ENCODE measurements at regions not wholly inside any gene's neighbourhood (a gene's known extent, or its start where the extent isn't known, plus 50 kb on each side); places are given as distances from the start of the nearest gene placed in this dataset.
A peak's percentile ranks its signal among the peaks of the same experiment; 100 is the strongest.

GRCh38 chr12:92552412-92553108 is 150.2 kb upstream of the PLEKHG7 start:
- DNase-seq: no peak

DNA sequence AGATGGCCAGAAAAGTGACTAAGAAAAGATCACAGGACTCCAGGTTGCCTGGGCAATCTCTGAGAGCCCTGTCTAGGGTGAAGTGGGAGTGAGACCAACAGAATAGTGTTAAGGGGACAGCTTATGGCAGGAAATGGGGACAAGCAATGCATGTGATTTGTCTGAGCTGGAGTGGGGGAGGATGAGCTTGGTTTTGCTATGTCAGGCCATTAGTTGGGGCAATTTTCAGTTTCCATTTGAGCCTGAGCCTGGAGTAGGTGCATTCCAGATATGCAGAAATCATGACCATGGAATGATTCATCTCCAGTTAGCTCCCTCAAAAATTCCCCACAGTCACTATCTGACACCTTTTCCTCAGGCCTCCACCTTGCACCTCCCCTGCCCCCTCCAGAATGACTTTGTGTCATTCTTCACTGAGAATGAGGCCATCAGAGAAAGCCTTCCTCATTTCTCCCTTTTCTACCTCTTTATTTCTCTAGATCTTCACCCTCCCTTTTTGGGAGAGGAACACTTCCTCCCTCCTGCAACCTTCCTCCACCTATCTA is 150.9 kb upstream of the PLEKHG7 start:
- DNase-seq: peak; percentile 81

- no peak for DNase-seq
Measured at GRCh38 chr12:92551210-92551609, 151.6 kb upstream of the PLEKHG7 start.

DNA sequence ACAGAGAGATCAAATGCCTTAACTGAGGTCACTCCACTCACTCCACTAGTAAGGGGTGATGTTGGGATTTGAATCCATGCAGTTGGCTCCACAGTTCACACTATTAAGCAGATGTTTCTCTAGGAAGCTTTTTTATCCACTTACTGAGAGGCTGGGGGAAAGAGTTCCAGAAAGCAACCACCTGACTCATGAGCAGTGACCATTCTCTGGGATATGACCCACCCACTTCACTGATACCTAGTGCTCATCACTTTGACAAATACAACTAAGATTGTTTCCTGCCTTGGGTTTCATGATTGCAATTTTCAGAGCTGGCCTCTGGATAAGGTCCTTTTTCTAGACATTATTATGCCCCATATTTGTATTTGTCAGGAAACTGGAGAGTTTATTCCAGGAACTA is 152.1 kb upstream of the PLEKHG7 start:
- no peak for DNase-seq

- DNase-seq: no peak
Measured at GRCh38 chr12:92550254-92550653, 152.5 kb upstream of the PLEKHG7 start.

DNA sequence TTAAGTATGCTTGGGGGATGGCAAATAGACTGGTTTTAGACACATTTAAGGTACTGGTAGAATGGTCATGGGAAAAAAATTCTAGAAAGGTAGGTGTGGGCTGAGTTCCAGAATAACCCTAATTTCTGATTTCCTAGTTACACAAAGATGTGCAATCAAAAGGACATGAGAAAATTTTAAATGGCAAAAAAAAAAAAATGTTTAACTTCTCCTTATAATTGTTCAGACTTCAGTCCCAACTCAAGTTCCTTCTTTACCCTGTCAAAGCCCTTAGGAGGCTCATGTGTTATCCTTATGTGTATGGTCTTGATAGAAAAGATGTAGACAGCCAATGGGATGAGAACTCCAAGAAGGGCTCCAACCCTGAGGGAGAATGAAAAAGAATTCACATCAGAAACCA is 153.3 kb upstream of the PLEKHG7 start:
- no peak for DNase-seq

DNA sequence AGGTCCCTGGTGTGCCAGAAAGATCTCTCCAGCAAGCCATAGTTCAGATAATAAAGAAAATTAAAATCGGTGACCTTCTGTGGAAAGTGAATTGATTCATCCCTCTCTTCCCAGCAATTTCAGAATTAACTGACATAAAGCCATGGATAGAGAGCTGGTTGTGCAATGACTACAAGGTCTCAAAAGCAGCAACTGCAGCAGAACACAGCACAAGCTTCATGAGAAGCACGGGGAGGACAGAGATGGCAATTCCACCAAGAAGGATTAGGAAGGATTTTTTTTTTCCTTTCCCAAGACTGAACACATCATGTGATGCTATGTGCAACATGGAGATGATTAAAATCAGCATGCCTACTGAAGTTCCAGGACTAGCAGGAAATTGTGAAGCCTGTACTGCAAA is 154.9 kb upstream of the PLEKHG7 start:
- no peak for DNase-seq

GRCh38 chr12:92547420-92547819 is 155.4 kb upstream of the PLEKHG7 start:
- DNase-seq: no peak

- DNase-seq: no peak
Measured at GRCh38 chr12:92546635-92547348, 156.0 kb upstream of the PLEKHG7 start.

DNA sequence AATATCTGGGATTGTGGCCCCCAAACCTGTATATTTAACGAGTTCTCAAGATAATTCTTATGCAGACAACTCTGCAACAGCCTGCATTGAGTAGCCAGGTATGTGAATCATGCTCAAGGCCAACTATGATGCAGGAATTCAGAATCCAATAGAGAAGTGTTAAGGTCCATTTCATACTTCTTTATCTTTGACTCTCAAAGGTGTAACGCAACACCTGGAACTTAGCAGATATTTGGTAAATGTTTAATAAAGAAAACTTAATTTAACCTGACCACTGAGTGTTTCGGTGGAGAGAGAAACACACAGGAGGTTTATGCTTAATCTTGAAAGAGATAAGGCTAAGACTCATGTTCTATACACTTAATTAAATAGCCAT is 156.5 kb upstream of the PLEKHG7 start:
- DNase-seq: no peak

DNA sequence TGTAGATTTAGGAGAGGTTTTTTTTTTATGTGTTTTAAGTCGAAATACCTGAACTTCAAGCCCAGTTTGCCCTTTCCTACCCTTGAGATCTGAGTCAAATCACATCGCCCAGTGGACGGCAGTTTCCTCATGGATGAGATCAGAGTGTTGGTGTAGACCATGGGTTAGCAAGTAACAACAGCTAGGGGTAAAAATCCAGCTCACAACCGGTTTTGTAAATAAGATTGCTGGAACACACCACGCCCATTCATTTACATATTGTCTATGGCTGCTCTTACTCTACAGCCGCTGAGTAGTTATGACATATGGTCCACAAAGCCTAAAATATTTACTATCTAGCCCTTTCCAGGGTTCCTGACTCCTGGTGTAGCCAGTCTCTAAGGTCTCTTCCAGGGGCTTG is 158.5 kb upstream of the PLEKHG7 start:
- DNase-seq: no peak

GRCh38 chr12:92543840-92544239 is 158.9 kb upstream of the PLEKHG7 start:
- no peak for DNase-seq

DNA sequence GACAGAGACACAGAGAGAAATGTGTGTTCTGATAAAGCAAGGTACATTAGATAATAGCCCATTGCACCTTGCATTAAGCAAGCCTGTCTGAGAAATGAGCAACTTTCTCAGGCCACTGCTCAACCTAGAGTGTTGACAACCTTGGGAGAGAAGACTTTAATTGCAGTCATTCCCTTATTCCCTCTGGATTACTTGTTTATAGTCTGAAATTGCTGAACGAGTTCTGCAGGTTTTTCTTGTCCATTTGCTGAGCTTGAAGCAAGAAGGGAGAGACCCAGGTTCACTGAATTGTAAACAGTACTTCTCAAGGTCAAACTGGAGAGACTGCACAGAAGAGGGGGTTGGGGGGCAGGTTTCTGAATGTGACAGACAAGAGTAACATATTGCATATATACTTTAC is 159.4 kb upstream of the PLEKHG7 start:
- DNase-seq: no peak

GRCh38 chr12:92541731-92542130 is 161.1 kb upstream of the PLEKHG7 start:
- no peak for DNase-seq

- DNase-seq: no peak
Measured at GRCh38 chr12:92540782-92541423, 161.9 kb upstream of the PLEKHG7 start.

GRCh38 chr12:92539976-92540781 is 162.6 kb upstream of the PLEKHG7 start:
- DNase-seq: peak; percentile 58

DNA sequence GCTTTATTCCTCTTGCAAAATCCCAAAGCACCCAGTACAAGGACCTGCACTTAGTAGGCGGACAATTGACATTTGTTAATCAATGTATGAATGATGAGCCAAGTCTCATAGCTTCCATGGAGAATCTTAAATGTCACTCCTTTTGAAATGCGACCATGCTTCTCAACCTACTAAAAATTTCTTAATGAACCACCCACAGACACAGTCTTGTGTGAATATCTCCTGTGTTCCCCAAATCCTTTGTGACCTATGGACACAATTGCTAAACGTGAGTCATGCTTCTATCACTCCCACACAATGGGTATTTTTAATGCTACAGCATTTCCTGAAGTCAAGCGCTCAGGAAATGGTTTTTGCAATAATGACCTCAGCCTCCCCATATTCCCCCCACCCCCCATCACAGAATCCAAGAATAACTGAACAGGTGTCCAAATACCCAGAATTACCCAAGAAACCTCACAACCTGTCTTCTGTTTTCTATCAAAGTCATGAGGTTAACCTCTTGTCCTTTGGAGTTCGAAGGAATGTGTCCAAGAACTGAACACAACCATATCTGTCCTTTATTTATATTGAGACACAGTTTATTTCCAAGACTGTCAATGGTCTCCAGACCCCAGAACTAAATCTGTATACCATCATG is 163.6 kb upstream of the PLEKHG7 start:
- peak; percentile 63 for DNase-seq

DNA sequence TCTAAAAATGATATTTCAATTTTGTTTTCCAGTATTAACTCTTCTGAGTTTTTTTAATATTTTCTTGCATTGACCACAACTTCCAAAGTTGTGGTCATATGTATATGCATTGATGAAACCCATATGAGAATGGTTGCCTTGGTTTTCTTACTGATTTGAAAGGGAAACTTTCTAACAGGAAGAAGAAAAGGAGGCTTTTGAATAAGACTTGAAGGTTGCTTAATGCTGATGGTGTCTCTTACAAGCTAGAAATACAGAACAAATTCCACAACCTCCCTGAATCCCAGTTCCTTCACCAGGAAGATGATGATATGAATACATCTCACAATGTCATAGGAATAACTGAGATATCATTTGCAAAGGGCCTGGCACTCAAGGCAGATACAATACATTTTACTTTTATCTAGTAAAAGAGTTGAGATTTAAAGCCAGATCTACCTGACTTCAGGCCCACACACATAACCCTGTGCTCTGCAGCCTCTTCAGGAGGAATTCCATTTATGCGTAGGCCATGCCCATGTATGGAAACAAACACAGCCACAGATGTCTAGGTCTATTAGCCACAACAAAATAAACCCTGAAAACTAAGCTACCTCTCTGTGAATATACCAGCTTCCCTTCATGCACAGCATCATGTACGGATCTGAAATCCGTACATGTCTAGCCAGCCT is 165.4 kb upstream of the PLEKHG7 start:
- DNase-seq: no peak

DNA sequence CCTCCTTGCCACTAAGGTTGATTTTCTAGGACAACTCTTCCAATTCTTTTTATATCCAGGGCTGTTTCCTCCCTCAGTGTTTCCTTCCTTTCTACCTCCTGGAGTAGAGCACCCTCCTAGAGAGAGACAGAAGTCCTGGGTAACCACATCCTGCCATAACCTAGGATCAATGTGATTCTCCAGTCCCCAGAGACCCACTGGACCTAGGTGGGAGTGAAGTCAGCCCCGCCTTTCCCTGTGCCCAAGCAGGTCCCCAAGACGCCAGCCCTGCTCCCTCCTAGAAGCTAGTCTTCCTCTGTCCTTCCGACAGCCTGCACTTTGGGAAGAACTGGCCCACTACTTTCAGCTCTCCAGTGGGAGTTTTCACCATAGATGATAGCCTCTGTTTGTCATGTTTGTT is 166.8 kb upstream of the PLEKHG7 start:
- no peak for DNase-seq

GRCh38 chr12:92533280-92533890 is 169.4 kb upstream of the PLEKHG7 start:
- DNase-seq: no peak

GRCh38 chr12:92530706-92531105 is 172.1 kb upstream of the PLEKHG7 start:
- no peak for DNase-seq

DNA sequence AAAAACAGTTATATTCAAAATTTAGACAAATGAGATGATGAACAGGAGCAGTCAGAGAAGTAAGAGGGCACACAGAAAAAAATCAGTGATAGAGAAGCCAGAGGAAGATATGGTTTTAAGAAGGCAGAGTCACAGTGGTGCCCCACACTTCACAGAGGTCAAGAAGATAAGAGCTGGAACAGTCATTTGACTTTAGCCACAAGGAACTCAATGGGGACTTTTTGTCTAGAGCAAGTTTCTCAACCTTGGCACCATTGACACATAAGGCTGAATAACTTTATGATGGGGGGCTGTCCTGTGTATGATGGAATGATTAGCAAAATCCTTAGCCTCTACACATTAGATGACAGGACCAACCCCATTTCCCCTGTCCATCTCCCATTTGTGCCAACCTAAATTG is 172.8 kb upstream of the PLEKHG7 start:
- DNase-seq: no peak

Data from activated CD4-positive, alpha-beta T cell treated with anti-CD3 and anti-CD28 coated beads, Interleukin-2, amount 50 U/mL, for 16 hours (primary cell).